GM23338 (cell line): ENCODE measurements at regions not wholly inside any gene's neighbourhood (a gene's known extent, or its start where the extent isn't known, plus 50 kb on each side); places are given as distances from the start of the nearest gene placed in this dataset.

Source experiments
- CTCF ChIP-seq, 2 experiments: fragments of 200-600 bp in 1 of 2; sonication (generic) in 1 of 2; conservative IDR thresholded peaks; 2 replicates each; pipeline versions ENCODE4 v1.5.1 to v1.6.1; 2016 to 2017; ENCODE audit warnings: antibody characterized with exemption in 2 of 2, low read depth in 2 of 2, mild to moderate bottlenecking in 2 of 2, moderate library complexity in 1 of 2
- POLR2AphosphoS5 ChIP-seq: IDR thresholded peaks from 2 replicates; pipeline ENCODE4 v1.6.1; 2016; ENCODE audit warnings: antibody characterized with exemption, low read depth
- TF ChIP-seq, protein P1 (sequence below): IDR thresholded peaks from one replicate; pipeline ENCODE4 v1.6.1; 2018; ENCODE audit warnings: antibody characterized with exemption; ENCODE audit not compliant: unreplicated experiment

DNA sequence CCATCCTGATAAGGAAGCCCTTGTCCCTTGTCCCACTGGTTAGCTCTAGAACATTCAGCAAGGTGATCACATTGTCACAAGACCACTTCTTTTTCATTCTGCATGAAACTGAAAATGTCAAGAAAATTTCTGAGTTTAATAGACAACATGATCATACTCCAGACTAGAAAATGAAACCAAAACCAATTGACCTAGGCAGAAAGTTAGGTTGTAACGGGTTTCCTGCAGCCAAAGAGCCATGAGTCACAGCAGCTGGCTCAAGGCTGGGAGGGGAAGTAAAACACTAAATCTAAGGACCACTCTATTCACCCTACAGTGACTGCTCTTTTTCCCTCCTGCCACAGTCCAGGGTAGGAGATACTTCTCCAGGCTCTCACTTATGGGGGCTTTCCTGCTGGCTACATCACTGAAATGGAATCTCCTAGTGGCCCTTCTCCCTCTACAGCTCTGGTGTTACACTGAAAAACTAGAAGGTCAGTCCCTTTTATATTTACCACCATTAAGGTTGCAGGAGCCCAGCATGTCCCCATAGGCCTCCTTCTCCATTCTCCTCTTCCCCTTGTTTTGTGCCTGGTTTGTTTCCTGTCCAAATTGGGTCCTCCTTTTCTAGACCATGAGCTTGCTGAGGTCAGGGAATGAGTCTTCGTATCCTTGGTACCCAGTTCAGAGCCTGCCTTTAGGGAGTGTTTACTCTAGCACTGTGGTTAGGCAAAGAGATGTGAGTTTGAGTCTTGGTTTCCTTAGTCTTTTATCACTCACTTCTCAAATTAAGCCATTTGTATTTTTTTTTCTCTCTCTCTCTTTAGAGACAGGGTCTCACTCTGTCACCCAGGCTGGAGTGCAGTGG lies 236.5 kb upstream of the JUN start:
- TF ChIP-seq CTCF (conservative IDR thresholded peaks at IDR 0.05; ENCODE audit: low read depth in 2 of 2) (no peak), POLR2AphosphoS5 (no peak)
- TF ChIP-seq, protein P1, sequence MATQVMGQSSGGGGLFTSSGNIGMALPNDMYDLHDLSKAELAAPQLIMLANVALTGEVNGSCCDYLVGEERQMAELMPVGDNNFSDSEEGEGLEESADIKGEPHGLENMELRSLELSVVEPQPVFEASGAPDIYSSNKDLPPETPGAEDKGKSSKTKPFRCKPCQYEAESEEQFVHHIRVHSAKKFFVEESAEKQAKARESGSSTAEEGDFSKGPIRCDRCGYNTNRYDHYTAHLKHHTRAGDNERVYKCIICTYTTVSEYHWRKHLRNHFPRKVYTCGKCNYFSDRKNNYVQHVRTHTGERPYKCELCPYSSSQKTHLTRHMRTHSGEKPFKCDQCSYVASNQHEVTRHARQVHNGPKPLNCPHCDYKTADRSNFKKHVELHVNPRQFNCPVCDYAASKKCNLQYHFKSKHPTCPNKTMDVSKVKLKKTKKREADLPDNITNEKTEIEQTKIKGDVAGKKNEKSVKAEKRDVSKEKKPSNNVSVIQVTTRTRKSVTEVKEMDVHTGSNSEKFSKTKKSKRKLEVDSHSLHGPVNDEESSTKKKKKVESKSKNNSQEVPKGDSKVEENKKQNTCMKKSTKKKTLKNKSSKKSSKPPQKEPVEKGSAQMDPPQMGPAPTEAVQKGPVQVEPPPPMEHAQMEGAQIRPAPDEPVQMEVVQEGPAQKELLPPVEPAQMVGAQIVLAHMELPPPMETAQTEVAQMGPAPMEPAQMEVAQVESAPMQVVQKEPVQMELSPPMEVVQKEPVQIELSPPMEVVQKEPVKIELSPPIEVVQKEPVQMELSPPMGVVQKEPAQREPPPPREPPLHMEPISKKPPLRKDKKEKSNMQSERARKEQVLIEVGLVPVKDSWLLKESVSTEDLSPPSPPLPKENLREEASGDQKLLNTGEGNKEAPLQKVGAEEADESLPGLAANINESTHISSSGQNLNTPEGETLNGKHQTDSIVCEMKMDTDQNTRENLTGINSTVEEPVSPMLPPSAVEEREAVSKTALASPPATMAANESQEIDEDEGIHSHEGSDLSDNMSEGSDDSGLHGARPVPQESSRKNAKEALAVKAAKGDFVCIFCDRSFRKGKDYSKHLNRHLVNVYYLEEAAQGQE, result no peak
